Activated naive CD8-positive, alpha-beta T cell treated with anti-CD3 and anti-CD28 coated beads, Interleukin-2, amount 50 U/mL, for 24 hours (primary cell): ENCODE measurements at regions not wholly inside any gene's neighbourhood (a gene's known extent, or its start where the extent isn't known, plus 50 kb on each side); places are given as distances from the start of the nearest gene placed in this dataset.

Source experiments
- ATAC-seq: fragments of 150-1000 bp; cut with Tn5 transposase; one replicate; pipeline ENCODE4 v1.10.0; 2021
- DNase-seq: peaks from one replicate; pipeline ENCODE4 v3.0.0; 2021
- H3K27ac Mint-ChIP-seq: one replicate; pipeline ENCODE4 v1.8.0; 2021; ENCODE audit warnings: mild to moderate bottlenecking, mixed read lengths
- H3K27me3 Mint-ChIP-seq: one replicate; pipeline ENCODE4 v1.8.0; 2021; ENCODE audit warnings: mixed read lengths
- H3K36me3 Mint-ChIP-seq: one replicate; pipeline ENCODE4 v1.8.0; 2021; ENCODE audit warnings: low read depth, mixed read lengths
- H3K4me1 Mint-ChIP-seq: one replicate; pipeline ENCODE4 v1.8.0; 2021; ENCODE audit warnings: mixed read lengths
- H3K4me3 Mint-ChIP-seq: one replicate; pipeline ENCODE4 v1.8.0; 2021; ENCODE audit warnings: mild to moderate bottlenecking, moderate library complexity, mixed read lengths
- H3K9me3 Mint-ChIP-seq: one replicate; pipeline ENCODE4 v1.8.0; 2021; ENCODE audit warnings: mixed read lengths

DNA sequence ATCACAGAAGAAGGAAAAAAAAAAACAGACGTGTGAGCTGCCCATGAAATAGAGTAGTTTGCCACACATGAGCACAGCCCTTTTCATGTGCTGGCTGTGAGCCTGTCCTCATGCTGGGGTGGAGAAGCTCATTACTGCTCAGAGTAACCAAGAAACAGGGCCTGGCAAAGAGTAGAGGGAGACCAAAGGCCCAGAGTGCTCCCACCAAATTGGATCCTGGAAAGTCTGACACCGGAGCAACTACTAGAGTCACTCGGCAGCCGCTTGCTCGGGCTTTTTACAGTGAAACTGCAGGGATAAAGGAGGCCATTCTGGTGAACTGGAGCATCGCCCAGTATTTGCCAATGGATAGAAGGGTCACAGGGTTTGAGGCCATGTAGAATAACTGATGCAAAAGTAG, 64.4 kb upstream of the BARHL2 start:
- Mint-ChIP-seq H3K36me3 (no peaks in the 10 kb centered on the region), H3K9me3 (no peaks in the 10 kb centered on the region), H3K27ac (no peak overlapping the region), H3K27me3 (peaks cover 10% of the 10 kb centered on the region), H3K4me3 (no peak overlapping the region), H3K4me1 (no peaks in the 10 kb centered on the region)
- ATAC-seq (no peak), DNase-seq (no peak)

GRCh38 chr1:90780981-90781380, 63.9 kb upstream of the BARHL2 start:
- H3K27me3 Mint-ChIP-seq: peaks cover 12% of the 10 kb centered on the region

DNA sequence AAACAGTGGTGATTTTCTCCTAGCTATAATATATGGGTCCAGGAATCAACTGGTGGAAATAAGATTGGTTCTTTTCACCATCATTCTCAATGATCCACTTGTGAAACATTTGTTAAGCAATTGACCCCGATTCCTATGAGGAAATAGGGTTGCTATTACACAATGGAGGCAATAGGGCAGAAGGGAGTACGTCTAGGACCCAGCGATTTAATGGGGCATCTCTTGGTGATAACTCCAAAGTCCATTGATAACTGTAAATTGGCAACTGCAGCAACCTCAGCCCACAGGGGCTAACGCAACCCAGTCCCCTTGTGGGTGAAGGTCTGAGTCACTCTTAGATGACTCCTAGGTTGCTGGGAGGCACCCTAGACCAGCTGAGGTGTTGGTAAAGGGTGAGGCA, 62.5 kb upstream of the BARHL2 start:
- H3K4me1 Mint-ChIP-seq: no peaks in the 10 kb centered on the region
- no peak overlapping the region for H3K4me3 Mint-ChIP-seq
- ATAC-seq (peak; percentile 44), DNase-seq (no peak)
- H3K9me3 Mint-ChIP-seq: no peaks in the 10 kb centered on the region
- no peak overlapping the region for H3K27ac Mint-ChIP-seq
- no peaks in the 10 kb centered on the region for H3K36me3 Mint-ChIP-seq
- H3K27me3 Mint-ChIP-seq: peaks cover 15% of the 10 kb centered on the region

More at GRCh38 chr1:90780981-90781380, 63.9 kb upstream of the BARHL2 start:
- H3K4me3 Mint-ChIP-seq: no peak overlapping the region
- no peaks in the 10 kb centered on the region for H3K4me1 Mint-ChIP-seq
- H3K9me3 Mint-ChIP-seq: no peaks in the 10 kb centered on the region
- H3K27ac Mint-ChIP-seq: no peak overlapping the region
- ATAC-seq: no peak
- no peak for DNase-seq
- H3K36me3 Mint-ChIP-seq: no peaks in the 10 kb centered on the region

- H3K4me3 Mint-ChIP-seq: no peak overlapping the region
- DNase-seq (no peak), ATAC-seq (peak; percentile 51)
- peaks cover 15% of the 10 kb centered on the region for H3K27me3 Mint-ChIP-seq
- no peak overlapping the region for H3K27ac Mint-ChIP-seq
- H3K9me3 Mint-ChIP-seq: no peaks in the 10 kb centered on the region
- no peaks in the 10 kb centered on the region for H3K36me3 Mint-ChIP-seq
- no peaks in the 10 kb centered on the region for H3K4me1 Mint-ChIP-seq
Observed at GRCh38 chr1:90778486-90778885, 61.4 kb upstream of the BARHL2 start.

- H3K27me3 Mint-ChIP-seq: peaks cover 19% of the 10 kb centered on the region
- H3K36me3 Mint-ChIP-seq: no peaks in the 10 kb centered on the region
- H3K9me3 Mint-ChIP-seq: no peaks in the 10 kb centered on the region
- ATAC-seq: no peak
- H3K4me3 Mint-ChIP-seq: no peak overlapping the region
- no peak for DNase-seq
- no peak overlapping the region for H3K27ac Mint-ChIP-seq
- no peaks in the 10 kb centered on the region for H3K4me1 Mint-ChIP-seq
Observed at GRCh38 chr1:90773812-90774211, 56.7 kb upstream of the BARHL2 start.

- Mint-ChIP-seq H3K27me3 (peaks cover 28% of the 10 kb centered on the region), H3K9me3 (peaks cover 4% of the 10 kb centered on the region), H3K27ac (no peak overlapping the region)
Observed at GRCh38 chr1:90768826-90769225, 51.7 kb upstream of the BARHL2 start.

GRCh38 chr1:90768098-90768497, 51.0 kb upstream of the BARHL2 start:
- no peak overlapping the region for H3K27ac Mint-ChIP-seq
- H3K4me3 Mint-ChIP-seq: no peak overlapping the region
- DNase-seq (no peak), ATAC-seq (no peak)
- peaks cover 4% of the 10 kb centered on the region for H3K9me3 Mint-ChIP-seq
- H3K36me3 Mint-ChIP-seq: no peaks in the 10 kb centered on the region
- H3K4me1 Mint-ChIP-seq: peaks cover 9% of the 10 kb centered on the region
- H3K27me3 Mint-ChIP-seq: peaks cover 31% of the 10 kb centered on the region

More at GRCh38 chr1:90768826-90769225, 51.7 kb upstream of the BARHL2 start:
- no peak overlapping the region for H3K4me3 Mint-ChIP-seq
- DNase-seq (no peak), ATAC-seq (no peak)
- H3K36me3 Mint-ChIP-seq: no peaks in the 10 kb centered on the region
- H3K4me1 Mint-ChIP-seq: peaks cover 4% of the 10 kb centered on the region
